ENCODE measurements at regions not wholly inside any gene's neighbourhood (a gene's known extent, or its start where the extent isn't known, plus 50 kb on each side); places are given as distances from the start of the nearest gene placed in this dataset.

- TF ChIP-seq CTCF (IDR thresholded peaks at IDR 0.05; ENCODE audit: borderline replicate concordance, extremely low read depth, low read length, poor library complexity, severe bottlenecking) (no peak), EZH2 (IDR thresholded peaks at IDR 0.05; ENCODE audit: borderline replicate concordance, low read depth, low read length, severe bottlenecking) (no peak)
Measured at GRCh38 chr4:10281996-10282395, 165.4 kb upstream of the WDR1 start.

All from DND-41 (cell line).